GM10266 (cell line): ENCODE measurements at regions not wholly inside any gene's neighbourhood (a gene's known extent, or its start where the extent isn't known, plus 50 kb on each side); places are given as distances from the start of the nearest gene placed in this dataset.

Source experiments
- DNase-seq: peaks from one replicate; pipeline ENCODE4 v3.0.0; 2012; ENCODE audit errors: extremely low spot score
- CTCF ChIP-seq: IDR thresholded peaks from 2 replicates; pipeline ENCODE4 v1.5.1; 2012; ENCODE audit warnings: mild to moderate bottlenecking, low read depth; ENCODE audit not compliant: control insufficient read depth, insufficient read depth; ENCODE audit errors: missing control alignments

- no peak for TF ChIP-seq CTCF
- no peak for DNase-seq
These were observed 122.7 kb upstream of the NSMCE3 start for GRCh38 chr15:29392358-29392757.

- DNase-seq, result no peak
- no peak for TF ChIP-seq CTCF
These were observed 120.4 kb upstream of the NSMCE3 start for GRCh38 chr15:29390051-29390450.

GRCh38 chr15:29386523-29386922 is 116.9 kb upstream of the NSMCE3 start:
- TF ChIP-seq CTCF, result no peak

GRCh38 chr15:29383367-29383766 is 113.7 kb upstream of the NSMCE3 start:
- no peak for TF ChIP-seq CTCF
- DNase-seq, result no peak

More at GRCh38 chr15:29386523-29386922, 116.9 kb upstream of the NSMCE3 start:
- no peak for DNase-seq

- TF ChIP-seq CTCF, result no peak
- DNase-seq, result no peak
These were observed 113.2 kb upstream of the NSMCE3 start for GRCh38 chr15:29382862-29383261.

- no peak for TF ChIP-seq CTCF
- DNase-seq, result no peak
These were observed 110.8 kb upstream of the NSMCE3 start for GRCh38 chr15:29380466-29380865.

- DNase-seq, result no peak
- TF ChIP-seq CTCF, result no peak
These were observed 110.0 kb upstream of the NSMCE3 start for GRCh38 chr15:29379647-29380046.
